Keratinocyte (primary cell): ENCODE measurements at regions not wholly inside any gene's neighbourhood (a gene's known extent, or its start where the extent isn't known, plus 50 kb on each side); places are given as distances from the start of the nearest gene placed in this dataset.

ENCODE experiments used
- EZH2 ChIP-seq: IDR thresholded peaks from one replicate; pipeline ENCODE4 v1.6.1; 2012; ENCODE audit warnings: inconsistent platforms, mild to moderate bottlenecking, low read length, moderate library complexity
- TF ChIP-seq, protein P1 (sequence below), 3 experiments: IDR thresholded peaks in 1 of 3; conservative IDR thresholded peaks in 1 of 3; optimal IDR thresholded peaks in 1 of 3; 2 replicates in 2 of 3; 3 replicates in 1 of 3; pipeline versions ENCODE3 to v1.5.1; 2011; ENCODE audit warnings: low read length in 3 of 3, mild to moderate bottlenecking in 3 of 3, moderate library complexity in 2 of 3, control low read depth in 1 of 3, inconsistent platforms in 1 of 3; ENCODE audit not compliant: insufficient read depth in 2 of 3; ENCODE audit errors: extremely low read depth in 1 of 3

DNA sequence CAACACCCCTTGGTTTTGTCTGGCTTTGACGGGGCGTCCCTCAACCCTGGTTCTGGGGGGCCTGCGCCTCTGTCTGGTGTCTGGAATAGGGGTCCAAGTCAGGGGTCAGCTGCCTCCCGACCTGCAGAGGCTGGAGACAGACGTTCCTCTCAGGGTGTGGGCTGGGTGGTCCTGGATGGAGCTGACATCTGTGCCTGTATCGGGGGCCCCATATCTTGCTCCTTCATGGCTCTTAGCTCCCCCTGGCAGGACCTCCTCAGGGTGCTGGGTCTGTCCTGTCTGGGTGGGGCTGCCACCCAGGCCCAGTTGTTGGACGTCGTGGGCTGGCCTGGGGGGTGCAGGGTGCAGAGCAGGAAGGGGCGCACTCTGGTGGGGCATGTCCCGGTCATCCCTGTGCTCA is 374.8 kb downstream of the TMEM121 start:
- TF ChIP-seq, protein P1, sequence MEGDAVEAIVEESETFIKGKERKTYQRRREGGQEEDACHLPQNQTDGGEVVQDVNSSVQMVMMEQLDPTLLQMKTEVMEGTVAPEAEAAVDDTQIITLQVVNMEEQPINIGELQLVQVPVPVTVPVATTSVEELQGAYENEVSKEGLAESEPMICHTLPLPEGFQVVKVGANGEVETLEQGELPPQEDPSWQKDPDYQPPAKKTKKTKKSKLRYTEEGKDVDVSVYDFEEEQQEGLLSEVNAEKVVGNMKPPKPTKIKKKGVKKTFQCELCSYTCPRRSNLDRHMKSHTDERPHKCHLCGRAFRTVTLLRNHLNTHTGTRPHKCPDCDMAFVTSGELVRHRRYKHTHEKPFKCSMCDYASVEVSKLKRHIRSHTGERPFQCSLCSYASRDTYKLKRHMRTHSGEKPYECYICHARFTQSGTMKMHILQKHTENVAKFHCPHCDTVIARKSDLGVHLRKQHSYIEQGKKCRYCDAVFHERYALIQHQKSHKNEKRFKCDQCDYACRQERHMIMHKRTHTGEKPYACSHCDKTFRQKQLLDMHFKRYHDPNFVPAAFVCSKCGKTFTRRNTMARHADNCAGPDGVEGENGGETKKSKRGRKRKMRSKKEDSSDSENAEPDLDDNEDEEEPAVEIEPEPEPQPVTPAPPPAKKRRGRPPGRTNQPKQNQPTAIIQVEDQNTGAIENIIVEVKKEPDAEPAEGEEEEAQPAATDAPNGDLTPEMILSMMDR (optimal IDR thresholded peaks at IDR 0.05 in 1 of 3, IDR thresholded peaks at IDR 0.05 in 1 of 3, conservative IDR thresholded peaks at IDR 0.05 in 1 of 3; ENCODE audit: extremely low read depth in 1 of 3, insufficient read depth in 2 of 3, low read length in 3 of 3) = no peak
- no peak for TF ChIP-seq EZH2
